RWPE1 (cell line): ENCODE measurements at regions not wholly inside any gene's neighbourhood (a gene's known extent, or its start where the extent isn't known, plus 50 kb on each side); places are given as distances from the start of the nearest gene placed in this dataset.

Source experiments
- CTCF ChIA-PET: fragments of 350-600 bp; sonication (Branson Sonifier 250); formaldehyde crosslinking; extraction: SDS; loops from one replicate; lab custom pipeline; 2021; lab: Yijun Ruan, JAX
- POLR2A ChIA-PET: fragments of 400-600 bp; formaldehyde crosslinking; extraction: SDS; loops from one replicate; lab custom pipeline; 2020; ENCODE audit warnings: antibody characterized with exemption; ENCODE audit not compliant: low non-redundant PET; lab: Yijun Ruan, JAX
- DNase-seq: peaks from one replicate; pipeline ENCODE4 v3.0.0; 2012; ENCODE audit warnings: low spot score
- H3K27ac ChIP-seq: fragments of 450-650 bp; 2 replicates; pipeline ENCODE4 v1.5.1; 2017
- TF ChIP-seq, protein P1 (sequence below): fragments of 450-650 bp; conservative IDR thresholded peaks from 2 replicates; pipeline ENCODE4 v1.5.1; 2017; ENCODE audit warnings: low read depth, mild to moderate bottlenecking

DNA sequence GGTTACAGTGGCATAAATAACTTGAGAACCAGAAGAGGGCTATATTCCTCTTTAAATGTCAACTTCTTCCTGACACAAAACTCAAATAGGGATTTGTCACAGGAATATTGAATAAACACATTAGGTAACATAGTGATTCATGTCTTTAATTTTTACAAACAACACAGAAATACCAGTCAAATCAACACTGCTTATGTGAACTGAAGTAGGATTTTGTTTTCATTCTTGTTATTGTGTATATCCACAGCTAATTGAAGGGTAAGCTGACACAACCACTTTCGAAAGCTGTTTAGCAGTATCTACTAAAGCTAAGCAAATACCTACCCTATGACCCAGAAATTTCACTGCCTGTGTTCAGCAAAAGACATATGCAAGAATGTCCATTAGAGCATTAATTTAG is 120.4 kb upstream of the EOLA2 start:
- ChIA-PET CTCF (no interaction called here), POLR2A (no interaction called here)
- no peak for DNase-seq
- H3K27ac ChIP-seq, result no peak overlapping the region
- TF ChIP-seq, protein P1, sequence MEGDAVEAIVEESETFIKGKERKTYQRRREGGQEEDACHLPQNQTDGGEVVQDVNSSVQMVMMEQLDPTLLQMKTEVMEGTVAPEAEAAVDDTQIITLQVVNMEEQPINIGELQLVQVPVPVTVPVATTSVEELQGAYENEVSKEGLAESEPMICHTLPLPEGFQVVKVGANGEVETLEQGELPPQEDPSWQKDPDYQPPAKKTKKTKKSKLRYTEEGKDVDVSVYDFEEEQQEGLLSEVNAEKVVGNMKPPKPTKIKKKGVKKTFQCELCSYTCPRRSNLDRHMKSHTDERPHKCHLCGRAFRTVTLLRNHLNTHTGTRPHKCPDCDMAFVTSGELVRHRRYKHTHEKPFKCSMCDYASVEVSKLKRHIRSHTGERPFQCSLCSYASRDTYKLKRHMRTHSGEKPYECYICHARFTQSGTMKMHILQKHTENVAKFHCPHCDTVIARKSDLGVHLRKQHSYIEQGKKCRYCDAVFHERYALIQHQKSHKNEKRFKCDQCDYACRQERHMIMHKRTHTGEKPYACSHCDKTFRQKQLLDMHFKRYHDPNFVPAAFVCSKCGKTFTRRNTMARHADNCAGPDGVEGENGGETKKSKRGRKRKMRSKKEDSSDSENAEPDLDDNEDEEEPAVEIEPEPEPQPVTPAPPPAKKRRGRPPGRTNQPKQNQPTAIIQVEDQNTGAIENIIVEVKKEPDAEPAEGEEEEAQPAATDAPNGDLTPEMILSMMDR, result no peak

DNA sequence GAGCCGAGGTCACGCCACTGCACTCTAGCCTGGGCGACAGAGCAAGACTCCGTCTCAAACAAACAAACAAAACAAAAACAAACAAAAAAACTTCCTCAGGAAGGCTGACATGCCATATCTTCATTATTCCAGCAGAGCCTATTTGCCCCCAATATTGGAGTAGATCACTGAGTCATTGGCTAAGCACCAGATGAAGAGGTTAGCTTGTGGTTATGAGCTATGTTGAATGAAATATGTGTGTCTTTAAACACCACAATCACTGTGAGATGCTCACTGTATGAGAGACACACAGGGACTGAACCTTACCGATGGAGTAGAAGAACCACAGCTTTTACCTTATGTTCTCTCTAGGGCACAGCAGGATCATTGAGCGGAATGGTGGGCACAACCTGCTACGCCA is 122.1 kb upstream of the EOLA2 start:
- no peak overlapping the region for H3K27ac ChIP-seq
- CTCF ChIA-PET, result no interaction called here
- TF ChIP-seq, protein P1, result no peak
- no peak for DNase-seq
- POLR2A ChIA-PET, result no interaction called here

DNA sequence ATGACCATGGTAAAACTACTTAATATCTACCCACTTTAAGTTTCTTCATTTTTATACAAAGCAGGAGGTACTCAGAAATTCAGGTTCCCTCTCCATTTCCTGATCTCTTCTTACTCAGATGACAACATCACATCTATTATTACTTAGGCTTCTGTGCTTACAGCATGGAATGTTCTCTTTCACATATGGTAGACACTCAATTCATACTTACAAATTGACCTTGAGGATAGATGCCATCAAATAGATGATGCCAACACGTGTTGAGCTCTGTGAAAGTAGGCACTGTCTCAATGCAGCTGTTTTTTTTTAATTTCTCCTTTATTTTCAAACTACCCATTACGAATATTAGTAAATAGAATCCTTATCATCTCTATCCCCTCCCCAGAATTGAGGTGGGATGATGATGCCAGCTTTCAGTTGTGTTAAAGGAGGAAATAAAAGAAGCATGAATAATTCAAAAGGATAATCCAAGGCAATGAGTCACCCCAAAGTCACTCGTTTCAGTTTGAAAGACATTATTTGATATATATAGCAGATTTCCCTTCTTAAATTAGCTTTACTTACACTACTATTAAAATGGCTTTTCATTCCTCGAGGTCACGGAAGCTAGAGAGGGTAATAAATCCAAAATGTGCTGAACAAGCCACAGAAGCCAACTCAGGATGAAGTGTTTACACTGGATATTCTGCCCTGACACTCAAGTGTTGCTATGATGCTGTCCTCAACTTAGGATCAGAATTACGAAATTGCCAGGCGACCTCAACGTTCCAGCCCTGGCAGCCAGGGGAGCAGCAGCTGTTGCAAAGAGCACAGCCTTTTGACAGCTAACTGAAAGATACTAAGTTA is 124.2 kb upstream of the EOLA2 start:
- ChIA-PET CTCF (no interaction called here), POLR2A (no interaction called here)
- no peak overlapping the region; the same call in 1 of the 2 replicates for H3K27ac ChIP-seq
- DNase-seq, result no peak
- TF ChIP-seq, protein P1, result no peak

DNA sequence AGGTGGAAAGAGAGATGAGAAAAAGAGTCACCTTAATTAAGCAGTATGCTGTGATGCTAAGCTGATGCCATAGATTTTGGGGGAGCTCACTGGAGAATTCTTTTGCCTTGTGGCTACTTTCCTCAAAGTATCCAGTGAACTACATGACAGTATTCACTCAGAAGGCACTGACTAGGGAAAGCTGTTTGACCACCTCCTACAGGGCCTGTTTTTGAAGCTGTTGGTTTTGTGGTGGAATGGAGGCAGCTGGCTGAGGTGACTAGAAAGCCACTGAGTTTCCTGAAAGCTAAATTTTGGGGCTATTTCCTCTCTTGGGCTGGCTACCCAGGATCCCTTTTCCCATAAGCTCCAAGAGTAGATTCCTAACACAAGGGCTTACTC is 124.8 kb upstream of the EOLA2 start:
- DNase-seq, result no peak

DNA sequence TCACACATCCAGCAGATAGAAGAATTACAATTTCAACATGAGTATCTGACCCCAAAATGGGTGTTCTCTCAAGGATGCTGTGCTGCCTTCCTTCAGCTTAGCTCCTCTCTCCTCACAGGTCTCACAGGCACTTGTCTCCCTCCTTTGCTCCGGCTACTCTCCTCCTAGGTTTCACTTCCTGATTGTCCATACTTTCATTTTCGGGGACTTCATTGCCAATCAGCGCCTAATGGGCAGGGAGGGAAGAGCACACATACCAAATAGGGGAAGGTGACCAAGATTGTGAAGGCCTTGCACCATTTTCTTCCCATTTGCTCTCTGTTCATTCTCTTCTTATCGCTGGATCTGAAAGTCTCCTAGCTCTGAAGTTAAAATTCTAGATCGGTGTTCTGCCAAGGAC is 125.4 kb upstream of the EOLA2 start:
- DNase-seq, result no peak
- H3K27ac ChIP-seq, result no peak overlapping the region
- ChIA-PET CTCF (no interaction called here), POLR2A (no interaction called here)
- TF ChIP-seq, protein P1, result no peak

More for the DNA sequence above, 124.8 kb upstream of the EOLA2 start:
- POLR2A ChIA-PET, result no interaction called here
- CTCF ChIA-PET, result no interaction called here
- TF ChIP-seq, protein P1, result no peak
- no peak overlapping the region; the same call in 1 of the 2 replicates for H3K27ac ChIP-seq

DNA sequence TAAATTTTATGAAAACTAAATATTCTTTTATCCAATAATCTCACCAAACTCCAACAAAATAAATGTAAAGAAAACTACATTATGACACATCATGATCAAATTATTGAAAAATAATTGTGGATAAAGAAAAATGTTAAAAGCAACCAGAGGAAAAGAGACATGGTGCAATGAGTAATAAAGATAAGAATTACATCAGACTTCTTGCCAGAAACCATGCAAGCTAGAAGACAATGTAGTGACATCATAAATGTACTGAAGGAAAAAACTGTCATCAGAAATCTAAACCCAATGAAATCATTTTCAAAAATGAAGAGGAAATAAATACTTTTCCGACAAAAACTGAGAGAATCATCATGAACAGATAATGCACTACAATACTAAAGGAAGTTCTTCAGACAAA is 135.9 kb upstream of the EOLA2 start:
- TF ChIP-seq, protein P1, result no peak
- CTCF ChIA-PET, result no interaction called here
- no peak for DNase-seq
- no peak overlapping the region for H3K27ac ChIP-seq
- POLR2A ChIA-PET, result no interaction called here
